ENCODE measurements at regions not wholly inside any gene's neighbourhood (a gene's known extent, or its start where the extent isn't known, plus 50 kb on each side); places are given as distances from the start of the nearest gene placed in this dataset.

- Histone ChIP-seq H3K23ac (ENCODE audit: low read depth, low read length) (no peak overlapping the region), H4K20me1 (ENCODE audit: insufficient read depth, low read length) (no peaks in the 10 kb centered on the region), H3K79me1 (ENCODE audit: low read depth in 1 of 2, low read length in 2 of 2) (no peaks in the 10 kb centered on the region), H2AFZ (replicated peaks; ENCODE audit: low read length, poor library complexity) (no peak overlapping the region), H3K56ac (ENCODE audit: extremely low read depth, insufficient read depth, low read length) (no peak overlapping the region), H3K9ac (ENCODE audit: low read depth, low read length) (no peak overlapping the region), H2AK5ac (ENCODE audit: low read depth, low read length) (no peak overlapping the region), H3K14ac (replicated peaks; ENCODE audit: low read depth, low read length) (no peak overlapping the region), H3K36me3 (ENCODE audit: control insufficient read depth, insufficient read depth, low read length) (no peaks in the 10 kb centered on the region), H3K4me2 (ENCODE audit: low read depth, low read length) (no peak overlapping the region), H4K8ac (ENCODE audit: low read depth in 2 of 2, low read length in 2 of 2) (no peak overlapping the region), H3K4me3 (ENCODE audit: insufficient read depth, low read depth, low read length) (no peak overlapping the region), H2AK9ac (replicated peaks; ENCODE audit: low read depth, low read length, poor library complexity) (no peak overlapping the region), H3K18ac (ENCODE audit: low read depth, low read length) (no peak overlapping the region), H4K91ac (ENCODE audit: insufficient read depth, low read depth, low read length) (no peak overlapping the region), H3K27me3 (ENCODE audit: control insufficient read depth, insufficient read depth, low read length) (no peaks in the 10 kb centered on the region), H3K27ac (ENCODE audit: insufficient read depth, low read length) (no peak overlapping the region), H3K9me1 (ENCODE audit: insufficient read depth, low read length) (no peaks in the 10 kb centered on the region), H3K9me3 (ENCODE audit: control insufficient read depth, insufficient read depth, low read length) (peaks cover 45% of the 10 kb centered on the region), H2BK15ac (ENCODE audit: low read depth, low read length) (no peak overlapping the region), H2BK120ac (ENCODE audit: low read depth, low read length) (no peak overlapping the region), H2BK5ac (ENCODE audit: low read depth, low read length, poor library complexity, severe bottlenecking) (no peak overlapping the region), H3K4me1 (ENCODE audit: control insufficient read depth, insufficient read depth, low read length) (no peaks in the 10 kb centered on the region), H3K4ac (ENCODE audit: low read depth, low read length) (no peak overlapping the region), H4K5ac (ENCODE audit: low read depth, low read length) (no peak overlapping the region), H2BK20ac (ENCODE audit: low read depth, low read length) (no peak overlapping the region)
- BruUV-seq (replicated peaks): no TSS peak
- no peak for DNase-seq
- ChIA-PET POLR2A (ENCODE audit: unreplicated experiment) (no interaction called here), CTCF (no interaction called here)
- dilution Hi-C loops (cut with HindIII; ENCODE audit: low sequenced_read_pairs, unreplicated experiment) (no loop called here), in situ Hi-C loops (cut with MboI; ENCODE audit: low sequenced_read_pairs) (no loop called here), intact Hi-C loops (cut with micrococcal nuclease) (no loop called here)
- no CpG with 5 or more reads among the region's 17 CpGs for WGBS, 2 experiments (ENCODE audit: extremely low coverage in 2 of 2, insufficient read length in 1 of 2)
- no peak for ATAC-seq (ENCODE audit: low read depth)
- no peak for TF ChIP-seq CTCF (conservative IDR thresholded peaks at IDR 0.05; ENCODE audit: low read depth, low read length)
- TF ChIP-seq MAFK (IDR thresholded peaks at IDR 0.05; ENCODE audit: low read depth, low read length): no peak
- no peak for TF ChIP-seq RCOR1 (IDR thresholded peaks at IDR 0.05; ENCODE audit: insufficient replicate concordance, low read length)
- TF ChIP-seq SMC3 (IDR thresholded peaks at IDR 0.05; ENCODE audit: low read depth, low read length): no peak
- no peak for TF ChIP-seq CHD1 (IDR thresholded peaks at IDR 0.05; ENCODE audit: low read depth, low read length)
- TF ChIP-seq USF2 (IDR thresholded peaks at IDR 0.05; ENCODE audit: low read depth, low read length): no peak
- TF ChIP-seq MXI1 (IDR thresholded peaks at IDR 0.05; ENCODE audit: borderline replicate concordance, low read depth, low read length): no peak
- no peak for TF ChIP-seq BHLHE40 (IDR thresholded peaks at IDR 0.05; ENCODE audit: low read depth, low read length)
- no peak for TF ChIP-seq RAD21 (IDR thresholded peaks at IDR 0.05; ENCODE audit: low read length)
- no peak for TF ChIP-seq MAZ (IDR thresholded peaks at IDR 0.05; ENCODE audit: borderline replicate concordance, low read depth, low read length)
Measured at GRCh38 chr22:49423125-49423650, 404.5 kb downstream of the BRD1 start.

Measured in IMR-90 (cell line).